ENCODE measurements at regions not wholly inside any gene's neighbourhood (a gene's known extent, or its start where the extent isn't known, plus 50 kb on each side); places are given as distances from the start of the nearest gene placed in this dataset.
"Not testable (repeated sequence)": the region's sequence is repeated elsewhere in the genome, so short reads cannot be mapped to it uniquely, and the experiment has no call there.

GRCh38 chr18:78431606-78432005, 548.0 kb upstream of the SALL3 start:
- no peak overlapping the region for H3K4me3 ChIP-seq
- WGBS, 4 donors = 80 to 92% (median 89%) methylated on average over 13 of the region's 13 CpGs
- peaks cover 0 to 10% (median 0%) of the 10 kb centered on the region in 9 donors for H3K27me3 ChIP-seq
- H3K27ac ChIP-seq = no peak overlapping the region
- no peak for TF ChIP-seq POLR2A (IDR thresholded peaks at IDR 0.05)
- no peak for TF ChIP-seq CTCF (IDR thresholded peaks at IDR 0.05)
- intact Hi-C loops (cut with DNase I) = no loop called here
- DNase-seq (no peak), ATAC-seq (no peak)
- H3K36me3 ChIP-seq = no peaks in the 10 kb centered on the region
- no peaks in the 10 kb centered on the region for H3K4me1 ChIP-seq
- no peaks in the 10 kb centered on the region for H3K9me3 ChIP-seq

- no peak for TF ChIP-seq POLR2A (IDR thresholded peaks at IDR 0.05)
- TF ChIP-seq CTCF (IDR thresholded peaks at IDR 0.05) = no peak
- ATAC-seq = no peak
- Histone ChIP-seq H3K27me3 (peaks cover 0 to 10% (median 0%) of the 10 kb centered on the region in 9 donors), H3K27ac (no peak overlapping the region), H3K36me3 (no peaks in the 10 kb centered on the region), H3K4me1 (no peaks in the 10 kb centered on the region), H3K4me3 (no peak overlapping the region), H3K9me3 (no peaks in the 10 kb centered on the region)
- WGBS, 4 donors = 79 to 85% (median 83%) methylated on average over 7 to 9 of the region's 9 CpGs
- no peak for DNase-seq
- intact Hi-C loops (cut with DNase I) = no loop called here
Observed at GRCh38 chr18:78433562-78433961, 546.1 kb upstream of the SALL3 start.

GRCh38 chr18:78436110-78436509, 543.5 kb upstream of the SALL3 start:
- peaks cover 0 to 10% (median 0%) of the 10 kb centered on the region in 9 donors for H3K27me3 ChIP-seq
- DNase-seq = no peak
- no peaks in the 10 kb centered on the region for H3K36me3 ChIP-seq
- no peaks in the 10 kb centered on the region for H3K4me1 ChIP-seq
- H3K4me3 ChIP-seq = no peak overlapping the region
- 79 to 82% (median 81%) methylated on average over 8 of the region's 8 CpGs for WGBS, 4 donors
- H3K27ac ChIP-seq = no peak overlapping the region
- no peak for ATAC-seq
- no peak for TF ChIP-seq CTCF (IDR thresholded peaks at IDR 0.05)
- TF ChIP-seq POLR2A (IDR thresholded peaks at IDR 0.05) = no peak
- intact Hi-C loops (cut with DNase I) = no loop called here
- H3K9me3 ChIP-seq = no peaks in the 10 kb centered on the region

- 89 to 93% (median 91%) methylated on average over 13 of the region's 13 CpGs for WGBS, 4 donors
- DNase-seq; H3K9me3 ChIP-seq; H3K36me3 ChIP-seq; H3K27me3 ChIP-seq; H3K27ac ChIP-seq; ATAC-seq; H3K4me1 ChIP-seq; H3K4me3 ChIP-seq; intact Hi-C loops (cut with DNase I): not testable (repeated sequence)
Observed at GRCh38 chr18:78438235-78438634, 541.4 kb upstream of the SALL3 start.

GRCh38 chr18:78445880-78446279, 533.7 kb upstream of the SALL3 start:
- Histone ChIP-seq H3K4me3 (no peak overlapping the region), H3K36me3 (no peaks in the 10 kb centered on the region), H3K9me3 (no peaks in the 10 kb centered on the region), H3K27ac (no peak overlapping the region), H3K27me3 (peaks cover 0 to 8% (median 0%) of the 10 kb centered on the region in 9 donors), H3K4me1 (no peaks in the 10 kb centered on the region)
- ATAC-seq (no peak), DNase-seq (no peak)
- 85 to 92% (median 88%) methylated on average over 12 of the region's 12 CpGs for WGBS, 4 donors
- intact Hi-C loops (cut with DNase I) = no loop called here
- TF ChIP-seq CTCF (IDR thresholded peaks at IDR 0.05) (no peak), POLR2A (IDR thresholded peaks at IDR 0.05) (no peak)

Data from heart left ventricle (tissue), 16 donors.